Left ventricle myocardium inferior (tissue), 1 donor: ENCODE measurements at regions not wholly inside any gene's neighbourhood (a gene's known extent, or its start where the extent isn't known, plus 50 kb on each side); places are given as distances from the start of the nearest gene placed in this dataset.

ENCODE experiments used
- DNase-seq: peaks from one replicate; pipeline ENCODE4 v3.0.0-alpha.2; 2020
- H3K27ac ChIP-seq: fragments of 200-600 bp; replicated peaks from 2 replicates; pipeline ENCODE4 v1.8.0; 2021
- H3K27me3 ChIP-seq: fragments of 200-600 bp; 2 replicates; pipeline ENCODE4 v1.8.0; 2021; ENCODE audit warnings: low read depth
- H3K36me3 ChIP-seq: fragments of 200-600 bp; 2 replicates; pipeline ENCODE4 v1.8.0; 2021
- H3K4me1 ChIP-seq: fragments of 200-600 bp; 2 replicates; pipeline ENCODE4 v1.8.0; 2021
- H3K4me3 ChIP-seq: fragments of 200-600 bp; 2 replicates; pipeline ENCODE4 v1.8.0; 2021; ENCODE audit warnings: mild to moderate bottlenecking, moderate library complexity
- H3K9me3 ChIP-seq: fragments of 200-600 bp; replicated peaks from 2 replicates; pipeline ENCODE4 v1.8.0; 2021
- CTCF ChIP-seq: fragments of 200-600 bp; IDR thresholded peaks from 2 replicates; pipeline ENCODE4 v1.8.0; 2021; ENCODE audit warnings: antibody characterized with exemption, mild to moderate bottlenecking, borderline replicate concordance
- intact Hi-C: fragments of 100-400 bp; cut with micrococcal nuclease; formaldehyde crosslinking; loops from one replicate; pipeline ENCODE4 v1.11.0; 2022
- donor health status: DM: no; HTN: yes; CAD: no; lungs with severe emphysema.

GRCh38 chr6:120147071-120147871 is 797.7 kb upstream of the MAN1A1 start:
- Histone ChIP-seq H3K9me3 (peaks cover 32% of the 10 kb centered on the region), H3K36me3 (no peaks in the 10 kb centered on the region), H3K4me3 (no peak overlapping the region), H3K27ac (no peak overlapping the region), H3K27me3 (no peaks in the 10 kb centered on the region), H3K4me1 (no peaks in the 10 kb centered on the region)
- no peak for DNase-seq
- intact Hi-C loops: no loop called here
- TF ChIP-seq CTCF: no peak

GRCh38 chr6:120141601-120142000 is 792.0 kb upstream of the MAN1A1 start:
- no peak for TF ChIP-seq CTCF
- no peak overlapping the region for H3K27ac ChIP-seq
- no peaks in the 10 kb centered on the region for H3K27me3 ChIP-seq
- no peaks in the 10 kb centered on the region for H3K36me3 ChIP-seq
- DNase-seq: no peak
- no peaks in the 10 kb centered on the region for H3K4me1 ChIP-seq
- H3K9me3 ChIP-seq: no peaks in the 10 kb centered on the region
- no peak overlapping the region for H3K4me3 ChIP-seq
- intact Hi-C loops: no loop called here

- intact Hi-C loops: no loop called here
- Histone ChIP-seq H3K27me3 (no peaks in the 10 kb centered on the region), H3K9me3 (no peaks in the 10 kb centered on the region), H3K36me3 (no peaks in the 10 kb centered on the region), H3K27ac (no peak overlapping the region), H3K4me1 (no peaks in the 10 kb centered on the region), H3K4me3 (no peak overlapping the region)
- DNase-seq: no peak
- TF ChIP-seq CTCF: no peak
Measured at GRCh38 chr6:120137492-120137891, 787.9 kb upstream of the MAN1A1 start.

- Histone ChIP-seq H3K9me3 (peaks cover 10% of the 10 kb centered on the region), H3K27me3 (no peaks in the 10 kb centered on the region), H3K4me3 (no peak overlapping the region), H3K36me3 (no peaks in the 10 kb centered on the region), H3K27ac (no peak overlapping the region), H3K4me1 (no peaks in the 10 kb centered on the region)
- TF ChIP-seq CTCF: no peak
- intact Hi-C loops: no loop called here
- no peak for DNase-seq
Measured at GRCh38 chr6:120129228-120129627, 779.7 kb upstream of the MAN1A1 start.

- H3K27ac ChIP-seq: no peak overlapping the region
- no peak overlapping the region for H3K4me3 ChIP-seq
- no peaks in the 10 kb centered on the region for H3K27me3 ChIP-seq
- H3K4me1 ChIP-seq: no peaks in the 10 kb centered on the region
- no peak for TF ChIP-seq CTCF
- no peak for DNase-seq
- intact Hi-C loops: no loop called here
- no peaks in the 10 kb centered on the region for H3K36me3 ChIP-seq
- peaks cover 4% of the 10 kb centered on the region for H3K9me3 ChIP-seq
Measured at GRCh38 chr6:120122401-120122800, 772.8 kb upstream of the MAN1A1 start.
